Ovary (tissue), 7 donors: ENCODE measurements at regions not wholly inside any gene's neighbourhood (a gene's known extent, or its start where the extent isn't known, plus 50 kb on each side); places are given as distances from the start of the nearest gene placed in this dataset.

Source experiments
- DNase-seq, 5 donors: peaks; one replicate each; pipeline ENCODE4 v3.0.0-alpha.2; 2019 to 2020
- H3K27ac ChIP-seq, 2 donors: fragments of 200-600 bp; one replicate each; pipeline versions ENCODE4 v1.5.1 to v1.8.0; 2019 to 2022
- H3K27me3 ChIP-seq: fragments of 200-600 bp; one replicate; pipeline ENCODE4 v1.8.0; 2022
- H3K36me3 ChIP-seq: fragments of 200-600 bp; sonication (generic); one replicate; pipeline ENCODE4 v1.5.1; 2019
- H3K4me1 ChIP-seq: one replicate; pipeline ENCODE4 v1.8.1; 2013; ENCODE audit warnings: mild to moderate bottlenecking, moderate library complexity; ENCODE audit not compliant: insufficient read depth
- H3K4me3 ChIP-seq: fragments of 200-600 bp; sonication (generic); one replicate; pipeline ENCODE4 v1.5.1; 2017
- H3K9me3 ChIP-seq, 2 donors: fragments of 200-600 bp in 1 of 2; sonication (generic) in 1 of 2; one replicate each; pipeline versions ENCODE4 v1.5.1 to v1.8.1; 2013 to 2019; ENCODE audit warnings: mild to moderate bottlenecking in 1 of 2, moderate library complexity in 1 of 2
- EP300 ChIP-seq: sonication (generic); formaldehyde crosslinking; IDR thresholded peaks from one replicate; pipeline ENCODE4 v1.6.1; 2017; ENCODE audit warnings: antibody characterized with exemption
- POLR2A ChIP-seq: fragments of 450-650 bp; IDR thresholded peaks from one replicate; pipeline ENCODE4 v1.6.1; 2017; ENCODE audit warnings: antibody characterized with exemption, mild to moderate bottlenecking, moderate library complexity
- WGBS, 3 donors: extraction: QIAGEN DNeasy Blood & Tissue Kit in 1 of 3; methylation state at CpG; one replicate each; pipeline versions ENCODE4 v1.1.5 to v1.1.7; 2013 to 2017; 5-methylcytosine and 5-hydroxymethylcytosine counted together
- intact Hi-C, 4 donors: fragments of 100-400 bp; cut with DNase I; formaldehyde crosslinking; loops; one replicate each; pipeline versions ENCODE4 v1.11.0 to v1.15.1; 2022 to 2023
- TF ChIP-seq, protein P1 (sequence below), 3 donors: fragments of 450-650 bp in 2 of 3; fragments of 200-600 bp in 1 of 3; IDR thresholded peaks; one replicate each; pipeline versions ENCODE4 v1.5.1 to v1.8.0; 2016 to 2022; ENCODE audit warnings: antibody characterized with exemption in 3 of 3, mild to moderate bottlenecking in 1 of 3
- donor health status: DM: no; HTN: no; CAD: no; lungs with moderate emphysema.
- donor health status: DM: no; HTN: no; CAD: no.
- donor health status: Bipolar disorder and iron deficiency.
- donor health status: DM: no; HTN: no; CAD: no.
- donor health status: DM: yes; HTN: yes; CAD: no.

- H3K27ac ChIP-seq: no peak overlapping the region
- intact Hi-C loops: loop anchor here in 1 of 4 donors (10.0 kb wide), 1 partner anchor 659 kb away; no protein-coding TSS in a partner anchor
These were observed 356.2 kb downstream of the ZNF521 start for GRCh38 chr18:24995755-24996154.

DNA sequence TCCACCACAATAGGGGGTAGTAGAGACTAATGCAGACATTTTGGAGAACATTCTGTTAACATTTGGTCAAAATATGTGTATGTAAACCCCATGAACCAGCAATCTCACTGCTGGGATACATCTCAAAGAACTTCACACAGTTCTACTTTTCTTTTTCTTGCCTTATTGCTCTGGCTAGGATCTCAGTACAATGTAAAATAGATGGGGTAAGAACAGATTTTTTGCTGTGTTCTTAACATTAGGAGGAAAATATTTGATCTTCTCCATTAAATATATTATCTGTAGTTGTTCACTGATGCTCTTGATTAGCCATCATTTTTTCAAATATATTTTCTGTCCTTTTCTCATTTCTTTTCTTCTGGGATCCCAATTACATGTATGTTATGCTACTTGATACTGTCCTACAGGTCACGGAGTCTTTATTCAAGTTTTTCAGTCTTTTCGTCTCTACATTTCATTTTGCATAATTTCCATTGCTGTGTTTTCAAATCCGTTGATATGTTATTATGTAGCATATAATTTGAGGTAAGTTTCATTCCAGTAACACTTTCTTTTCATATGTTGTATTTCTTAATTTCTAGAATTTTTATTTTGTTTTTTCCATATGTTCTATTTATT lies 352.2 kb downstream of the ZNF521 start:
- Histone ChIP-seq H3K4me1 (no peaks in the 10 kb centered on the region), H3K27ac (no peak overlapping the region), H3K4me3 (no peak overlapping the region), H3K36me3 (no peaks in the 10 kb centered on the region), H3K9me3 (no peaks in the 10 kb centered on the region), H3K27me3 (no peaks in the 10 kb centered on the region)
- no peak for DNase-seq
- intact Hi-C loops: loop anchor here in 1 of 4 donors (10.0 kb wide), 1 partner anchor 655 kb away; no protein-coding TSS in a partner anchor
- TF ChIP-seq POLR2A (no peak), EP300 (no peak)
- TF ChIP-seq, protein P1, sequence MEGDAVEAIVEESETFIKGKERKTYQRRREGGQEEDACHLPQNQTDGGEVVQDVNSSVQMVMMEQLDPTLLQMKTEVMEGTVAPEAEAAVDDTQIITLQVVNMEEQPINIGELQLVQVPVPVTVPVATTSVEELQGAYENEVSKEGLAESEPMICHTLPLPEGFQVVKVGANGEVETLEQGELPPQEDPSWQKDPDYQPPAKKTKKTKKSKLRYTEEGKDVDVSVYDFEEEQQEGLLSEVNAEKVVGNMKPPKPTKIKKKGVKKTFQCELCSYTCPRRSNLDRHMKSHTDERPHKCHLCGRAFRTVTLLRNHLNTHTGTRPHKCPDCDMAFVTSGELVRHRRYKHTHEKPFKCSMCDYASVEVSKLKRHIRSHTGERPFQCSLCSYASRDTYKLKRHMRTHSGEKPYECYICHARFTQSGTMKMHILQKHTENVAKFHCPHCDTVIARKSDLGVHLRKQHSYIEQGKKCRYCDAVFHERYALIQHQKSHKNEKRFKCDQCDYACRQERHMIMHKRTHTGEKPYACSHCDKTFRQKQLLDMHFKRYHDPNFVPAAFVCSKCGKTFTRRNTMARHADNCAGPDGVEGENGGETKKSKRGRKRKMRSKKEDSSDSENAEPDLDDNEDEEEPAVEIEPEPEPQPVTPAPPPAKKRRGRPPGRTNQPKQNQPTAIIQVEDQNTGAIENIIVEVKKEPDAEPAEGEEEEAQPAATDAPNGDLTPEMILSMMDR (IDR thresholded peaks at IDR 0.05): no peak
- 93 to 95% (median 95%) methylated on average over 3 of the region's 3 CpGs for WGBS, 3 donors

More at GRCh38 chr18:24995755-24996154, 356.2 kb downstream of the ZNF521 start:
- 73 to 80% (median 79%) methylated on average over 2 of the region's 2 CpGs for WGBS, 3 donors
- Histone ChIP-seq H3K4me3 (no peak overlapping the region), H3K36me3 (no peaks in the 10 kb centered on the region), H3K4me1 (no peaks in the 10 kb centered on the region), H3K27me3 (no peaks in the 10 kb centered on the region), H3K9me3 (no peaks in the 10 kb centered on the region)
- no peak for DNase-seq
- TF ChIP-seq EP300: no peak
- no peak for TF ChIP-seq POLR2A
- TF ChIP-seq, protein P1 (IDR thresholded peaks at IDR 0.05): no peak

DNA sequence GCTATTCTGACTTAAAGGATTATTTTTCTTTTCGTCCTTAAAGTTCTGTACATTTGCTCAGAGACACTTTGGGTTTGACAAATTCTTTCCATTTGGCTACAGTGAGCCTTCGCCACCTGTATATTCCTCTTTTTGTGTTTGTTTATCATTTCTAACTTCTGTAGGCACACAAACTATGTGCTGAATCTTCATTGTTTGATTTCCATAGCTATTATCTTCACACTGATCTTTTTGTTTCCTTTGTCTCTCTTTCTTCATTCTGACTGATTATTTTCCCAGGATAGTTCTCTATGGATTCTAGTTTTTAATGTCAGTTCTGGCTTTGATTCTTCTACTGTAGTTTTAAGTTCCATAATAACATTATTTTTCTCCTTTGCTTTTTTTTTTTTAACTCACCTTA lies 350.2 kb downstream of the ZNF521 start:
- intact Hi-C loops: no loop called here
- no peak for DNase-seq
- no peaks in the 10 kb centered on the region for H3K36me3 ChIP-seq
- H3K27me3 ChIP-seq: no peaks in the 10 kb centered on the region
- WGBS, 3 donors: 88 to 96% (median 95%) methylated on average over 2 of the region's 2 CpGs
- H3K9me3 ChIP-seq: no peaks in the 10 kb centered on the region
- H3K4me3 ChIP-seq: no peak overlapping the region
- H3K4me1 ChIP-seq: no peaks in the 10 kb centered on the region
- no peak overlapping the region for H3K27ac ChIP-seq
- TF ChIP-seq POLR2A (no peak), EP300 (no peak)
- TF ChIP-seq, protein P1 (IDR thresholded peaks at IDR 0.05): no peak

GRCh38 chr18:25005541-25006403 lies 346.2 kb downstream of the ZNF521 start:
- H3K27ac ChIP-seq: no peak overlapping the region
- H3K4me1 ChIP-seq: no peaks in the 10 kb centered on the region
- TF ChIP-seq, protein P1 (IDR thresholded peaks at IDR 0.05): no peak
- TF ChIP-seq EP300: no peak
- TF ChIP-seq POLR2A: no peak
- no peak for DNase-seq
- intact Hi-C loops: no loop called here
- no peaks in the 10 kb centered on the region for H3K36me3 ChIP-seq
- H3K9me3 ChIP-seq: no peaks in the 10 kb centered on the region
- 58 to 70% (median 62%) methylated on average over 6 of the region's 6 CpGs for WGBS, 3 donors
- H3K27me3 ChIP-seq: no peaks in the 10 kb centered on the region
- no peak overlapping the region for H3K4me3 ChIP-seq
